Ishikawa (cell line): ENCODE measurements at regions not wholly inside any gene's neighbourhood (a gene's known extent, or its start where the extent isn't known, plus 50 kb on each side); places are given as distances from the start of the nearest gene placed in this dataset.

Experiments
- CREB1 ChIP-seq: IDR thresholded peaks from 2 replicates; pipeline ENCODE4 v1.6.1; 2012; ENCODE audit warnings: low read depth
- EP300 ChIP-seq: IDR thresholded peaks from 2 replicates; pipeline ENCODE4 v1.6.1; 2012; ENCODE audit warnings: borderline replicate concordance
- MAX ChIP-seq: IDR thresholded peaks from 2 replicates; pipeline ENCODE4 v1.6.1; 2012
- NFIC ChIP-seq: IDR thresholded peaks from 2 replicates; pipeline ENCODE4 v1.6.1; 2012
- RAD21 ChIP-seq: IDR thresholded peaks from 2 replicates; pipeline ENCODE4 v1.6.1; 2012; ENCODE audit warnings: low read depth
- TAF1 ChIP-seq: IDR thresholded peaks from 2 replicates; pipeline ENCODE4 v1.6.1; 2012; ENCODE audit warnings: low read depth, mild to moderate bottlenecking
- TEAD4 ChIP-seq: IDR thresholded peaks from 2 replicates; pipeline ENCODE4 v1.6.1; 2012
- USF1 ChIP-seq: IDR thresholded peaks from 2 replicates; pipeline ENCODE4 v1.6.1; 2012
- ZBTB7A ChIP-seq: IDR thresholded peaks from 2 replicates; pipeline ENCODE4 v1.6.1; 2012; ENCODE audit warnings: low read depth
- TF ChIP-seq, protein P1 (sequence below): IDR thresholded peaks from 2 replicates; pipeline ENCODE4 v1.6.1; 2012; ENCODE audit warnings: low read depth, mild to moderate bottlenecking

DNA sequence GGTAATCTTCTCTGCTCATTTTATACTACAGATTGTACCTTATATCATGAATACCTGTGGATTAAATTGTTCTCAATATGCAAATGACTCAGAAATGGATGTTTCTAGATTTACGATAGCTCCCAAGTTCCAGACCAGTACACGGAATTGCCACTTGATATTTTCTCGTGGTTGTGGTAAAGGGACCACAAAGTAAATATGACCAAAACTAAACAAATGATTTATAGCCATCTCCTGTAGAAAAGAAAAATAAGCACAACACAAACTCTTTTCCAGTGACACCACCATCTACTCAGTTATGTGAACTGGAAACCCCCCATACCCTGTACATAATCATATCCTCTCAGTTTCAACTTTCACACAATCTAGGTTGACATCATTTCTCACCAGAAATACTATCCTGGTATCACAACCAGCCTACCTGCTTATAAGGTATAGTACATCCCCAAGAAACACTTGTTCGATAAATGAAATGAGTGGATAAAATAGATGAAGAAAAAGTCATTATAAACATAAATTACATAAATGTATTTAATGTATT lies 172.3 kb downstream of the ADGRL4 start:
- TF ChIP-seq EP300 (no peak), CREB1 (no peak), MAX (no peak), USF1 (no peak), TEAD4 (no peak), ZBTB7A (no peak), TAF1 (no peak), RAD21 (no peak), NFIC (no peak)
- TF ChIP-seq, protein P1, sequence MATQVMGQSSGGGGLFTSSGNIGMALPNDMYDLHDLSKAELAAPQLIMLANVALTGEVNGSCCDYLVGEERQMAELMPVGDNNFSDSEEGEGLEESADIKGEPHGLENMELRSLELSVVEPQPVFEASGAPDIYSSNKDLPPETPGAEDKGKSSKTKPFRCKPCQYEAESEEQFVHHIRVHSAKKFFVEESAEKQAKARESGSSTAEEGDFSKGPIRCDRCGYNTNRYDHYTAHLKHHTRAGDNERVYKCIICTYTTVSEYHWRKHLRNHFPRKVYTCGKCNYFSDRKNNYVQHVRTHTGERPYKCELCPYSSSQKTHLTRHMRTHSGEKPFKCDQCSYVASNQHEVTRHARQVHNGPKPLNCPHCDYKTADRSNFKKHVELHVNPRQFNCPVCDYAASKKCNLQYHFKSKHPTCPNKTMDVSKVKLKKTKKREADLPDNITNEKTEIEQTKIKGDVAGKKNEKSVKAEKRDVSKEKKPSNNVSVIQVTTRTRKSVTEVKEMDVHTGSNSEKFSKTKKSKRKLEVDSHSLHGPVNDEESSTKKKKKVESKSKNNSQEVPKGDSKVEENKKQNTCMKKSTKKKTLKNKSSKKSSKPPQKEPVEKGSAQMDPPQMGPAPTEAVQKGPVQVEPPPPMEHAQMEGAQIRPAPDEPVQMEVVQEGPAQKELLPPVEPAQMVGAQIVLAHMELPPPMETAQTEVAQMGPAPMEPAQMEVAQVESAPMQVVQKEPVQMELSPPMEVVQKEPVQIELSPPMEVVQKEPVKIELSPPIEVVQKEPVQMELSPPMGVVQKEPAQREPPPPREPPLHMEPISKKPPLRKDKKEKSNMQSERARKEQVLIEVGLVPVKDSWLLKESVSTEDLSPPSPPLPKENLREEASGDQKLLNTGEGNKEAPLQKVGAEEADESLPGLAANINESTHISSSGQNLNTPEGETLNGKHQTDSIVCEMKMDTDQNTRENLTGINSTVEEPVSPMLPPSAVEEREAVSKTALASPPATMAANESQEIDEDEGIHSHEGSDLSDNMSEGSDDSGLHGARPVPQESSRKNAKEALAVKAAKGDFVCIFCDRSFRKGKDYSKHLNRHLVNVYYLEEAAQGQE = no peak
